ENCODE measurements at regions not wholly inside any gene's neighbourhood (a gene's known extent, or its start where the extent isn't known, plus 50 kb on each side); places are given as distances from the start of the nearest gene placed in this dataset.

- TF ChIP-seq EP300 (IDR thresholded peaks at IDR 0.05) = no peak
- no peak for TF ChIP-seq CTCF (IDR thresholded peaks at IDR 0.05)
Observed at GRCh38 chr10:4230036-4230435, 445.0 kb upstream of the KLF6 start.
